Endothelial cell of umbilical vein (primary cell): ENCODE measurements at regions not wholly inside any gene's neighbourhood (a gene's known extent, or its start where the extent isn't known, plus 50 kb on each side); places are given as distances from the start of the nearest gene placed in this dataset.

Experiments
- BruUV-seq: library from RNA; stranded (reverse); fragments of 400-500 nt; replicated peaks from 2 replicates; lab custom pipeline; 2021; lab: Mats Ljungman, UMichigan
- CTCF ChIA-PET: fragments of 300-600, 350-600 bp; sonication (Branson Sonifier 250); formaldehyde crosslinking; loops from one replicate; lab custom pipeline; 2021; ENCODE audit warnings: antibody characterized with exemption, inconsistent platforms; lab: Charles Lee
- POLR2A ChIA-PET: fragments of 300-600, 350-600 bp; sonication (Branson Sonifier 250); formaldehyde crosslinking; loops from one replicate; lab custom pipeline; 2021; ENCODE audit warnings: antibody characterized with exemption, inconsistent platforms; lab: Charles Lee
- DNase-seq: peaks from one replicate; pipeline ENCODE4 v3.0.0-alpha.2; 2011; ENCODE audit warnings: low read depth, low spot score
- FAIRE-seq: peaks from 2 replicates; lab custom pipeline; 2011; peaks lifted over from hg19 to GRCh38; lab: Jason Lieb, UNC
- H2AFZ ChIP-seq: 2 replicates; pipeline ENCODE4 v1.6.0; 2012; ENCODE audit warnings: low read depth, low read length, control low read depth, inconsistent platforms
- H3K27ac ChIP-seq: 2 replicates; pipeline ENCODE4 v1.5.1; 2011; ENCODE audit warnings: low read depth, mild to moderate bottlenecking, control low read depth, low read length, moderate library complexity; ENCODE audit not compliant: insufficient read depth
- H3K27me3 ChIP-seq, 2 experiments: 2 replicates each; pipeline versions ENCODE4 v1.6.0 to v1.6.1; 2011; ENCODE audit warnings: low read length in 2 of 2, mixed read lengths in 1 of 2; ENCODE audit not compliant: control insufficient read depth in 2 of 2, insufficient read depth in 2 of 2
- H3K36me3 ChIP-seq, 2 experiments: 2 replicates in 1 of 2; 3 replicates in 1 of 2; pipeline ENCODE4 v1.5.1; 2011; ENCODE audit warnings: low read length in 2 of 2, mild to moderate bottlenecking in 1 of 2, moderate library complexity in 1 of 2; ENCODE audit not compliant: control insufficient read depth in 2 of 2, insufficient read depth in 2 of 2; ENCODE audit errors: extremely low read depth in 1 of 2
- H3K4me1 ChIP-seq: 3 replicates; pipeline ENCODE4 v1.5.1; 2011; ENCODE audit warnings: mild to moderate bottlenecking, low read length; ENCODE audit not compliant: control insufficient read depth, insufficient read depth; ENCODE audit errors: extremely low read depth
- H3K4me2 ChIP-seq: 2 replicates; pipeline ENCODE4 v1.6.1; 2011; ENCODE audit warnings: low read length, control low read depth, mixed read lengths; ENCODE audit not compliant: insufficient read depth
- H3K4me3 ChIP-seq, 3 experiments: fragments of 200-600 bp in 1 of 3; sonication (generic), shearing (Covaris generic) in 1 of 3; replicated peaks in 1 of 3; 2 replicates each; pipeline ENCODE4 v1.5.1; 2011 to 2016; ENCODE audit warnings: control low read depth in 3 of 3, low read length in 3 of 3, mild to moderate bottlenecking in 2 of 3, inconsistent platforms in 1 of 3, low read depth in 1 of 3, moderate library complexity in 1 of 3; ENCODE audit not compliant: insufficient read depth in 1 of 3
- H3K79me2 ChIP-seq: 2 replicates; pipeline ENCODE4 v1.6.0; 2012; ENCODE audit warnings: low read length, inconsistent platforms; ENCODE audit not compliant: control insufficient read depth, insufficient read depth
- H3K9ac ChIP-seq: replicated peaks from 2 replicates; pipeline ENCODE3; 2011; ENCODE audit warnings: low read length, control low read depth; ENCODE audit not compliant: insufficient read depth; ENCODE audit errors: extremely low read depth
- H3K9me1 ChIP-seq: replicated peaks from 3 replicates; pipeline ENCODE4 v1.6.0; 2011; ENCODE audit warnings: mild to moderate bottlenecking, low read length; ENCODE audit not compliant: control insufficient read depth, insufficient read depth; ENCODE audit errors: extremely low read depth
- H3K9me3 ChIP-seq: replicated peaks from 2 replicates; pipeline ENCODE4 v1.5.1; 2012; ENCODE audit warnings: low read length, inconsistent platforms; ENCODE audit not compliant: control insufficient read depth, insufficient read depth
- H4K20me1 ChIP-seq: replicated peaks from 2 replicates; pipeline ENCODE3; 2011; ENCODE audit warnings: mild to moderate bottlenecking, low read length; ENCODE audit not compliant: control insufficient read depth, insufficient read depth; ENCODE audit errors: extremely low read depth
- CTCF ChIP-seq, 2 donors: IDR thresholded peaks; 1 replicate in 1 of 2; 2 replicates in 1 of 2; pipeline ENCODE4 v1.5.1; 2011; ENCODE audit warnings: low read length in 2 of 2, mild to moderate bottlenecking in 2 of 2, moderate library complexity in 2 of 2, control low read depth in 1 of 2, inconsistent platforms in 1 of 2, low read depth in 1 of 2; ENCODE audit not compliant: insufficient read depth in 1 of 2; ENCODE audit errors: extremely low read depth in 1 of 2
- EZH2 ChIP-seq: IDR thresholded peaks from 2 replicates; pipeline ENCODE4 v1.6.1; 2012; ENCODE audit warnings: borderline replicate concordance, low read depth, mild to moderate bottlenecking, moderate library complexity, low read length, inconsistent platforms; ENCODE audit not compliant: severe bottlenecking
- FOS ChIP-seq: IDR thresholded peaks from 2 replicates; pipeline ENCODE4 v1.6.1; 2011; ENCODE audit warnings: mild to moderate bottlenecking, low read length, moderate library complexity, borderline replicate concordance; ENCODE audit not compliant: insufficient read depth
- GATA2 ChIP-seq: IDR thresholded peaks from 2 replicates; pipeline ENCODE4 v1.7.0; 2011; ENCODE audit warnings: low read depth, mild to moderate bottlenecking, moderate library complexity, mixed read lengths, low read length; ENCODE audit not compliant: insufficient read length, insufficient read depth
- JUN ChIP-seq: IDR thresholded peaks from 2 replicates; pipeline ENCODE4 v1.6.1; 2011; ENCODE audit warnings: borderline replicate concordance, low read depth; ENCODE audit not compliant: insufficient read length, insufficient read depth
- MAX ChIP-seq: IDR thresholded peaks from 2 replicates; pipeline ENCODE4 v1.6.1; 2011; ENCODE audit not compliant: insufficient read depth, insufficient read length
- MYC ChIP-seq: IDR thresholded peaks from one replicate; pipeline ENCODE4 v1.6.1; 2011; ENCODE audit warnings: mild to moderate bottlenecking, low read depth, low read length
- POLR2A ChIP-seq: IDR thresholded peaks from 2 replicates; pipeline ENCODE4 v1.6.1; 2012; ENCODE audit warnings: low read depth, mild to moderate bottlenecking, control low read depth, low read length
- POLR2AphosphoS5 ChIP-seq: IDR thresholded peaks from 2 replicates; pipeline ENCODE4 v1.6.1; 2012; ENCODE audit warnings: low read depth, mild to moderate bottlenecking, control low read depth, low read length, moderate library complexity; ENCODE audit not compliant: insufficient read depth
- dilution Hi-C: fragments of 300-500 bp; cut with MboI; formaldehyde crosslinking; loops from one replicate; pipeline ENCODE4 v1.15.0; 2019; ENCODE audit warnings: low sequenced_read_pairs; ENCODE audit not compliant: extremely low pct_ligation_motif_present
- intact Hi-C: fragments of 100-400 bp; cut with micrococcal nuclease; formaldehyde crosslinking; loops from one replicate; pipeline ENCODE4 v1.10.0; 2022

GRCh38 chr13:104534847-104535246 is 1468.6 kb upstream of the SLC10A2 start:
- no peaks in the 10 kb centered on the region for H3K9me1 ChIP-seq
- intact Hi-C loops, result no loop called here
- no peak overlapping the region for H3K4me3 ChIP-seq
- no peaks in the 10 kb centered on the region for H3K4me1 ChIP-seq
- no peaks in the 10 kb centered on the region for H3K27me3 ChIP-seq
- no peak overlapping the region for H3K9ac ChIP-seq
- H3K36me3 ChIP-seq, result no peaks in the 10 kb centered on the region
- H4K20me1 ChIP-seq, result no peaks in the 10 kb centered on the region
- H3K79me2 ChIP-seq, result no peaks in the 10 kb centered on the region
- dilution Hi-C loops, result no loop called here
- CTCF ChIA-PET, result interaction anchor here (0.6 to 1.6 kb wide), 4 partner anchors 8 to 105 kb away, joined by 3 to 5 read pairs (median 4); no protein-coding TSS in a partner anchor
- BruUV-seq, result no TSS peak
- FAIRE-seq (no peak), DNase-seq (no peak)
- no peak overlapping the region for H3K27ac ChIP-seq
- TF ChIP-seq GATA2 (no peak), EZH2 (no peak), JUN (no peak), MAX (no peak), FOS (no peak), POLR2A (no peak), CTCF (IDR thresholded peaks at IDR 0.05; ENCODE audit: extremely low read depth in 1 of 2, insufficient read depth in 1 of 2, low read depth in 1 of 2, low read length in 2 of 2) (no peak), MYC (no peak), POLR2AphosphoS5 (no peak)
- H2AFZ ChIP-seq, result no peak overlapping the region
- POLR2A ChIA-PET, result no interaction called here
- H3K9me3 ChIP-seq, result no peaks in the 10 kb centered on the region
- H3K4me2 ChIP-seq, result no peak overlapping the region
